GM19351 (cell line): ENCODE measurements at regions not wholly inside any gene's neighbourhood (a gene's known extent, or its start where the extent isn't known, plus 50 kb on each side); places are given as distances from the start of the nearest gene placed in this dataset.

Source experiments
- ATAC-seq: cut with Tn5 transposase; IDR thresholded peaks from one replicate; pipeline ENCODE4 v1.9.1; 2021; ENCODE audit warnings: mild to moderate bottlenecking, moderate library complexity; ENCODE audit not compliant: unreplicated experiment

DNA sequence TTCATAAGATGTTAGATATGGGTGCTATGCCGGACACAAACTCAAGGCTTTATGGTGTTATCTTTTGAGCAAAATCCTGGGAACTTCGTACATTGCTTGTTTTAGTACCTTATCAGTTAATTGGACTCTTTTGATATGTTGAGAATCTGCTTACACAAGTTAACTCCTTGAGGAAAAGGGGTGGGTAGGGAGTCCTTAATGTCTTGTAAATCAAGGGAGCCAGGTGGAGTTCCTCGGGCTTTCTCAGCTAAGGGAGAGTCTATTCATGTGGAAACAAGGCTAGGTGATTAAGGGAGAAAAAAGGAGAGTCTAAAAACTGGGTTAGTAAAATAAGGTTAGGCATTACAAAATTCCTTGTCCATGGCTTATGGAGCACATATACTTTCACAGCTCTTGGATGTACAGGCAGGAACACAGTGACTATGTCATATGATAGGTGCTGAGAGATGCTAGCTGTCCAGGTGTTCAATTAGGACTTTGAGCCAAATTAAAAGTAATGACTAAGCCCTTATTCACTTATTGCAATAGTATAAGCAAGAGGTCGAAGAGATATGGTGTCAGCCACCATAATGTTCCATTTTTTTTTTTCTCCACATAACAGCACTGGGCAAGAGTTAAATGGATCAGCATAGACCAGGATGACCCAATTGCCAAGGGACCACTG is 59.5 kb upstream of the DYNAP start:
- ATAC-seq = no peak

DNA sequence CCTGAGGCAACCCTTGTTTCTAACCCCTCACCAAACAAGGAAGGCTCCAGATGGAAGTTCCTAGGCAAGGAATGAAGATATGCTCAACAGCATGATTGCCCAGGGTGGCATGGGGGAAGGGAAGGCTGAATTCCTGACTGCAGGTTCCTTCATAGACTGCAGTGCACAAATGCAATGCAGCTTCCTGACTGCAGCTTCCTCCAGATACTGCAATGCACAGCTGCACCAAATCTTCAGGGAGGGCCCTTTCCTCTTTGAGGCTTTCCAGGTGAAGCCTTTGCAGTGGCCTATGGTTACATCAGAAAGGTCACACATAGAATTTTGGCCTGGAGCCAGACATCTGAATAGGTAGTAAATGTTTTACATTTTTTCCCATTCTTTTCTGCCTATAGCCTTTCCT is 58.8 kb upstream of the DYNAP start:
- no peak for ATAC-seq

DNA sequence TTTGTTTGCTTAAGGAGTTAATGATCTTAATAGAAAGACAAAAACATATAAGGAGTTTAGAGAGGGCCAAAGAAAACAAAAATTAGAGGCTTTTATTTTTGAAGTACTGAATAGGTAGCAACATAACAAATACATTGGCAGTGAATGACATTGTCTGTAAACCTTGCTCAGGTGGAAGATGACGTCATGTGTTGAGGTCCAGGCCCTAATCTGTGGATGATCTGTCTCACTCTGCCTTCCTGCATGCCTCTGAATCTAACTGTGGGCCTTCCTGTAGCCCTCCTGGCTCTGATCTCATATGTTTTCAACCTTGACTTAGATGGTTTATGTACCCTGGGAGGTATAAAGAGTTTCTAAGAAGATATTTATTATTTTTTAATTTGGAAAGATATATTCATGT is 58.1 kb upstream of the DYNAP start:
- ATAC-seq = no peak
